ENCODE measurements at regions not wholly inside any gene's neighbourhood (a gene's known extent, or its start where the extent isn't known, plus 50 kb on each side); places are given as distances from the start of the nearest gene placed in this dataset.

DNA sequence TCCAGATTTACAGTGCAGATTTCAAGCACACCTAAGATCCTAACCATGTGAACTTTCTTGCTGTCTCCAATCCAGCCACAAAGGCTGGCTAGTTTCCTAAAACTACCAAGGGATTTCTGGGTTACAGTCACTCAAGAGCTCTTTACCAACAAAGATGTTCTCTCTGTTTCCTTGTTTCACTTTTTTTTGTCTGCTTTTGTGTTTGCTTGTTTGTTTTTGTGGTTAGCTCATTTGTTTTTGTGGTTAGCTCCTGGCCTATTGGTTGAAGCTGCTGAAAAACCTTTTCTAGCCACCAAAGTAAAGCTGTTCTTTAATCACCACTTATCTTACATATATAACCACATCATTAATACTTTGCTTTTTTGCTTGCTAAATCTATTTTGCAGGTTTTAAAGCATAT lies 642.5 kb upstream of the GALNTL6 start:
- ATAC-seq (no peak), DNase-seq (no peak)
- H3K27me3 ChIP-seq: no peaks in the 10 kb centered on the region
- intact Hi-C loops (cut with DNase I): no loop called here
- H3K36me3 ChIP-seq (replicated peaks in 1 of 2; ENCODE audit: insufficient read depth in 1 of 2, low read depth in 2 of 2): no peaks in the 10 kb centered on the region
- H3K4me1 ChIP-seq: no peaks in the 10 kb centered on the region
- H3K27ac ChIP-seq: no peak overlapping the region
- TF ChIP-seq CTCF (IDR thresholded peaks at IDR 0.05) (no peak), POLR2A (IDR thresholded peaks at IDR 0.05) (no peak)
- no peak overlapping the region for H3K4me3 ChIP-seq
- H3K9me3 ChIP-seq: no peaks in the 10 kb centered on the region

DNA sequence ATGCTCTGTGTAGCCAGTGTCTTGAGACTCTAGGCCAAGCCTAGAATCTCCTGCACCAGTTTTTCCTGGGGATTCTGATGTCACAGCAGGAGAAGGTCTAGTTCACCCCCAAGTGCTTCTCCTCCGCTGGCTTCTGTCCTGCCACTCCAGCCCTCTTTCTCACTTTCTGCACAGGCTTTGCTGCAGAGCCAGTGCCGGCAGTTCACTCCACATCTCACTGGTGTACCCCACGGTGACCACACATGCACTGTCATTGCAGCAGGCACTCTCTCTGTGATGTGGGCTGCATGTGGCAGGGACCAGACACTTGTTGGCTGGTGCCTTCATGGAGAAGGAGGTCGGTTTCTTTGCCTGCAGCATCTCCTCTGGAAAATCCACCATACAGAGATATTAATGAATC lies 643.8 kb upstream of the GALNTL6 start:
- Histone ChIP-seq H3K4me3 (no peak overlapping the region), H3K27me3 (no peaks in the 10 kb centered on the region), H3K27ac (no peak overlapping the region), H3K36me3 (replicated peaks in 1 of 2; ENCODE audit: insufficient read depth in 1 of 2, low read depth in 2 of 2) (no peaks in the 10 kb centered on the region), H3K4me1 (no peaks in the 10 kb centered on the region), H3K9me3 (no peaks in the 10 kb centered on the region)
- 69 to 74% methylated on average over 3 to 4 of the region's 4 CpGs for WGBS, 2 donors
- no peak for ATAC-seq
- DNase-seq: no peak
- TF ChIP-seq POLR2A (IDR thresholded peaks at IDR 0.05) (no peak), CTCF (IDR thresholded peaks at IDR 0.05) (no peak)
- intact Hi-C loops (cut with DNase I): no loop called here

DNA sequence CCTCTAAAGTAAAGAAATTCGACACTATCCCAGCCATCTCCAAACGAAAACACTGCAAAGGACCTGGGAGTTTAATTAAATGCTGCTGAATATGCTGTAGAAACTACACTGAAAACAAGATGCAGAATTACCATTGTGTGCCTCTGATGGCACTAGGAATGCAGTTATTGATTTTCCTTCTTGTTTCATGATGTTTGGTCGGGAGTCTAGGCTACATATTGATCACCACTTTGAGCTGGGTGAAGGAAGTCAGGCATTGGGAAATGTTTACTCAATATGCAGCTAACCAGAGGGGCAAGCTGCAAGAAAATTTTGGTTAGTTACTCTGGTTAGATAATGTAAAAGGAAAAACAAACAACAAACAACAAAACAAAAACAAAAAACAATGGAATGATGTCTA lies 650.7 kb upstream of the GALNTL6 start:
- Histone ChIP-seq H3K27me3 (no peaks in the 10 kb centered on the region), H3K9me3 (no peaks in the 10 kb centered on the region), H3K4me1 (peaks cover 13% of the 10 kb centered on the region), H3K4me3 (no peak overlapping the region), H3K36me3 (replicated peaks in 1 of 2; ENCODE audit: insufficient read depth in 1 of 2, low read depth in 2 of 2) (no peaks in the 10 kb centered on the region), H3K27ac (no peak overlapping the region)
- peak; percentile 71 for ATAC-seq
- DNase-seq: no peak
- intact Hi-C loops (cut with DNase I): no loop called here
- WGBS, 2 donors: 48 to 52% methylated on average over 3 of the region's 3 CpGs
- TF ChIP-seq POLR2A (IDR thresholded peaks at IDR 0.05) (no peak), CTCF (IDR thresholded peaks at IDR 0.05) (no peak)

GRCh38 chr4:171157462-171158082 lies 655.6 kb upstream of the GALNTL6 start:
- Histone ChIP-seq H3K4me1 (peaks cover 15% of the 10 kb centered on the region), H3K27ac (no peak overlapping the region), H3K27me3 (no peaks in the 10 kb centered on the region), H3K9me3 (no peaks in the 10 kb centered on the region), H3K36me3 (replicated peaks in 1 of 2; ENCODE audit: insufficient read depth in 1 of 2, low read depth in 2 of 2) (no peaks in the 10 kb centered on the region), H3K4me3 (no peak overlapping the region)
- peak; percentile 52 for ATAC-seq
- 36 to 38% methylated on average over 7 of the region's 7 CpGs for WGBS, 2 donors
- peak in 3 of 4 donors; percentile 13 to 42 (median 23) for DNase-seq
- TF ChIP-seq CTCF (IDR thresholded peaks at IDR 0.05): no peak
- TF ChIP-seq POLR2A (IDR thresholded peaks at IDR 0.05): no peak
- intact Hi-C loops (cut with DNase I): no loop called here

DNA sequence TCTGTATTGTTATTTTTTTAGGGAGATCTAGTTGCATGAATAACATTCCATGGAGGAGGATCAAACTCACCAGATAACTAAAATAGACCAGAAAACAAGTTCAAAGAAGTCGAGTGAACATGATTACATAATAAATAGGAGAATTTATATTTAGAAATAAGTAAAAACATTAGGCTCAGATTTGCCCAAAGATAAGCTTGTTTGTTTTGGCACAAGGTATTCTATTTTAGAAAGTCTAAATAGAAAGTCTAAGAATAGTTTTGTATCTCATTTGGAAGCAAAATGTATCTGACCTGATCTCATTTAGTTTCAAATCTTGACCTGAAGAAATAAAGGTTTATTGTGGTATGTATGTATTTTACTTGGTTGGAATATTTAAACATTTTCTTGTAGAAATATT lies 670.6 kb upstream of the GALNTL6 start:
- H3K36me3 ChIP-seq (replicated peaks in 1 of 2; ENCODE audit: insufficient read depth in 1 of 2, low read depth in 2 of 2): no peaks in the 10 kb centered on the region
- no peak overlapping the region for H3K4me3 ChIP-seq
- no peaks in the 10 kb centered on the region for H3K27me3 ChIP-seq
- WGBS, 2 donors: 0 to 6% methylated on average over 1 of the region's 1 CpG
- intact Hi-C loops (cut with DNase I): no loop called here
- no peaks in the 10 kb centered on the region for H3K9me3 ChIP-seq
- DNase-seq (no peak), ATAC-seq (no peak)
- H3K4me1 ChIP-seq: peaks cover 24% of the 10 kb centered on the region
- TF ChIP-seq POLR2A (IDR thresholded peaks at IDR 0.05) (no peak), CTCF (IDR thresholded peaks at IDR 0.05) (no peak)
- no peak overlapping the region for H3K27ac ChIP-seq

All from body of pancreas (tissue), 4 donors.